BJ (cell line): ENCODE measurements at regions not wholly inside any gene's neighbourhood (a gene's known extent, or its start where the extent isn't known, plus 50 kb on each side); places are given as distances from the start of the nearest gene placed in this dataset.

ENCODE experiments used
- CTCF ChIA-PET: fragments of 350-600 bp; formaldehyde crosslinking; extraction: SDS; loops from one replicate; lab custom pipeline; 2021; ENCODE audit warnings: antibody characterized with exemption, inconsistent platforms; lab: Yijun Ruan, JAX
- POLR2A ChIA-PET: fragments of 300-600 bp; sonication (Branson Sonifier 250); formaldehyde crosslinking; extraction: SDS; loops from one replicate; lab custom pipeline; 2021; ENCODE audit warnings: antibody characterized with exemption; lab: Charles Lee
- DNase-seq: peaks from one replicate; pipeline ENCODE4 v3.0.0-alpha.2; 2011; ENCODE audit warnings: low read depth
- H3K27me3 ChIP-seq: 2 replicates; pipeline ENCODE4 v1.6.0; 2011; ENCODE audit warnings: low read length; ENCODE audit not compliant: control insufficient read depth, insufficient read depth
- H3K36me3 ChIP-seq: 2 replicates; pipeline ENCODE4 v1.5.1; 2011; ENCODE audit warnings: low read length; ENCODE audit not compliant: control insufficient read depth, insufficient read depth
- H3K4me3 ChIP-seq: 2 replicates; pipeline ENCODE4 v1.5.1; 2011; ENCODE audit warnings: low read depth, mild to moderate bottlenecking, control low read depth, low read length
- CTCF ChIP-seq: IDR thresholded peaks from 2 replicates; pipeline ENCODE4 v1.5.1; 2011; ENCODE audit warnings: low read depth, mild to moderate bottlenecking, control low read depth, inconsistent platforms, low read length, moderate library complexity; ENCODE audit not compliant: insufficient read depth

- ChIA-PET CTCF (no interaction called here), POLR2A (no interaction called here)
- no peak for DNase-seq
- Histone ChIP-seq H3K4me3 (no peak overlapping the region), H3K36me3 (no peaks in the 10 kb centered on the region), H3K27me3 (no peaks in the 10 kb centered on the region)
- no peak for TF ChIP-seq CTCF
Observed at GRCh38 chr9:13975611-13976290, 338.2 kb downstream of the NFIB start.

GRCh38 chr9:13974891-13975290, 339.1 kb downstream of the NFIB start:
- TF ChIP-seq CTCF, result no peak
- CTCF ChIA-PET, result interaction anchor here (0.7 kb wide), 1 partner anchor 379 kb away, joined by 3 read pairs; no protein-coding TSS in a partner anchor
- no peaks in the 10 kb centered on the region; the same call in 1 of the 2 replicates for H3K27me3 ChIP-seq
- no peak for DNase-seq
- no peak overlapping the region for H3K4me3 ChIP-seq
- no peaks in the 10 kb centered on the region for H3K36me3 ChIP-seq
- POLR2A ChIA-PET, result interaction anchor here (0.6 kb wide), 1 partner anchor 318 kb away, joined by 11 read pairs; no protein-coding TSS in a partner anchor

- no peaks in the 10 kb centered on the region for H3K36me3 ChIP-seq
- DNase-seq, result no peak
- H3K4me3 ChIP-seq, result no peak overlapping the region
- CTCF ChIA-PET, result no interaction called here
- POLR2A ChIA-PET, result no interaction called here
- no peaks in the 10 kb centered on the region; the same call in none of the 2 replicates for H3K27me3 ChIP-seq
- TF ChIP-seq CTCF, result no peak
Observed at GRCh38 chr9:13971966-13972655, 341.8 kb downstream of the NFIB start.

GRCh38 chr9:13971415-13971814, 342.5 kb downstream of the NFIB start:
- ChIA-PET CTCF (no interaction called here), POLR2A (no interaction called here)

More at GRCh38 chr9:13971415-13971814, 342.5 kb downstream of the NFIB start:
- TF ChIP-seq CTCF, result no peak
- DNase-seq, result no peak
- no peaks in the 10 kb centered on the region; the same call in none of the 2 replicates for H3K27me3 ChIP-seq
- H3K36me3 ChIP-seq, result no peaks in the 10 kb centered on the region
- H3K4me3 ChIP-seq, result no peak overlapping the region
